Kidney (tissue), 13 donors: ENCODE measurements at regions not wholly inside any gene's neighbourhood (a gene's known extent, or its start where the extent isn't known, plus 50 kb on each side); places are given as distances from the start of the nearest gene placed in this dataset.

Experiments used
- DNase-seq, 5 donors: peaks; one replicate each; pipeline ENCODE4 v3.0.0-alpha.2; 2013 to 2020
- FAIRE-seq: peaks from 2 replicates; lab custom pipeline; 2012; peaks lifted over from hg19 to GRCh38; lab: Jason Lieb, UNC
- H3K27ac ChIP-seq, 2 donors: one replicate each; pipeline ENCODE4 v1.7.0; 2013; ENCODE audit warnings: low read depth in 2 of 2, low read length in 2 of 2, inconsistent platforms in 1 of 2
- H3K27me3 ChIP-seq: one replicate; pipeline ENCODE4 v1.7.1; 2013; ENCODE audit warnings: low read length, inconsistent platforms; ENCODE audit not compliant: control insufficient read depth, insufficient read depth
- H3K36me3 ChIP-seq, 3 donors: one replicate each; pipeline versions ENCODE4 v1.7.0 to v1.7.1; 2013; ENCODE audit warnings: low read length in 3 of 3, control low read depth in 1 of 3, inconsistent platforms in 1 of 3; ENCODE audit not compliant: insufficient read depth in 3 of 3, control insufficient read depth in 2 of 3
- H3K4me1 ChIP-seq, 3 donors: one replicate each; pipeline versions ENCODE4 v1.7.0 to v1.7.1; 2013; ENCODE audit warnings: low read length in 3 of 3, inconsistent platforms in 1 of 3, low read depth in 1 of 3; ENCODE audit not compliant: control insufficient read depth in 2 of 3, insufficient read depth in 2 of 3
- H3K4me3 ChIP-seq, 3 donors: one replicate each; pipeline versions ENCODE4 v1.7.0 to v1.8.1; 2013; ENCODE audit warnings: low read length in 3 of 3, control low read depth in 1 of 3, inconsistent platforms in 1 of 3
- H3K9ac ChIP-seq, 3 donors: one replicate each; pipeline versions ENCODE4 v1.7.0 to v1.7.1; 2013; ENCODE audit warnings: low read length in 3 of 3, control low read depth in 1 of 3, inconsistent platforms in 1 of 3
- H3K9me3 ChIP-seq, 3 donors: one replicate each; pipeline versions ENCODE4 v1.7.0 to v1.7.1; 2013; ENCODE audit warnings: low read length in 3 of 3, control low read depth in 1 of 3, inconsistent platforms in 1 of 3; ENCODE audit not compliant: control insufficient read depth in 2 of 3, insufficient read depth in 1 of 3
- intact Hi-C: fragments of 100-400 bp; cut with DNase I; formaldehyde crosslinking; loops from one replicate; pipeline ENCODE4 v1.11.1; 2022
- TF ChIP-seq, protein P1 (sequence below): IDR thresholded peaks from 3 replicates; pipeline ENCODE4 v1.5.1; 2012; ENCODE audit warnings: mild to moderate bottlenecking, moderate library complexity, borderline replicate concordance; ENCODE audit not compliant: insufficient read depth; ENCODE audit errors: extremely low read depth
- donor health status: control.
- donor health status: control.
- donor health status: control.
- donor health status: control.
- donor health status: control.
- donor health status: DM: yes; HTN: yes; CAD: no.
- donor health status: Normal renal cell carcinoma (clear cell type).

DNA sequence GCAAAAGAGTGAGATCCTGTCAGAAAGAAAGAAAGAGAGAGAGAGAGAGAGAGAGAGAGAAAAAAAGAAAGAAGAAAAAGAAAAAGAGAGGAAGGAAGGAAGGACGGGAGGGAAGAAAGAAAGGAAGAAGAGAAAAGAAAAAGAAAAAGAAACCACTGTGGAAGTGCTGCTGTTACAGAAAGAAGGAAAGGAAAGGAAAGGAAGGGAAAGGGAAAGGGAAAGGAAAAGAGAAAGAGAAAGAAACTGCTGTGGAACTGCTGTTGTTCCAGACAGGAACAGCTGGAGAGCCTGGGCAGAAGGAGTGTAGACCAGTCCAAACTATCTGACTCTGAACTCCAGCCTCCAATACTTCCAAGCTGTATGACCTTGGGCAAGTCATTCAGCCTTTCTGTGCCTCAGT, 220.7 kb upstream of the WWC1 start:
- DNase-seq (no peak), FAIRE-seq (no peak)
- H3K4me3 ChIP-seq = no peak overlapping the region
- H3K36me3 ChIP-seq = no peaks in the 10 kb centered on the region
- H3K4me1 ChIP-seq = peaks cover 0 to 4% (median 0%) of the 10 kb centered on the region in 3 donors
- intact Hi-C loops = no loop called here
- H3K9ac ChIP-seq = no peak overlapping the region
- H3K27ac ChIP-seq = no peak overlapping the region
- TF ChIP-seq, protein P1, sequence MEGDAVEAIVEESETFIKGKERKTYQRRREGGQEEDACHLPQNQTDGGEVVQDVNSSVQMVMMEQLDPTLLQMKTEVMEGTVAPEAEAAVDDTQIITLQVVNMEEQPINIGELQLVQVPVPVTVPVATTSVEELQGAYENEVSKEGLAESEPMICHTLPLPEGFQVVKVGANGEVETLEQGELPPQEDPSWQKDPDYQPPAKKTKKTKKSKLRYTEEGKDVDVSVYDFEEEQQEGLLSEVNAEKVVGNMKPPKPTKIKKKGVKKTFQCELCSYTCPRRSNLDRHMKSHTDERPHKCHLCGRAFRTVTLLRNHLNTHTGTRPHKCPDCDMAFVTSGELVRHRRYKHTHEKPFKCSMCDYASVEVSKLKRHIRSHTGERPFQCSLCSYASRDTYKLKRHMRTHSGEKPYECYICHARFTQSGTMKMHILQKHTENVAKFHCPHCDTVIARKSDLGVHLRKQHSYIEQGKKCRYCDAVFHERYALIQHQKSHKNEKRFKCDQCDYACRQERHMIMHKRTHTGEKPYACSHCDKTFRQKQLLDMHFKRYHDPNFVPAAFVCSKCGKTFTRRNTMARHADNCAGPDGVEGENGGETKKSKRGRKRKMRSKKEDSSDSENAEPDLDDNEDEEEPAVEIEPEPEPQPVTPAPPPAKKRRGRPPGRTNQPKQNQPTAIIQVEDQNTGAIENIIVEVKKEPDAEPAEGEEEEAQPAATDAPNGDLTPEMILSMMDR = no peak
- no peaks in the 10 kb centered on the region for H3K27me3 ChIP-seq
- no peaks in the 10 kb centered on the region for H3K9me3 ChIP-seq

DNA sequence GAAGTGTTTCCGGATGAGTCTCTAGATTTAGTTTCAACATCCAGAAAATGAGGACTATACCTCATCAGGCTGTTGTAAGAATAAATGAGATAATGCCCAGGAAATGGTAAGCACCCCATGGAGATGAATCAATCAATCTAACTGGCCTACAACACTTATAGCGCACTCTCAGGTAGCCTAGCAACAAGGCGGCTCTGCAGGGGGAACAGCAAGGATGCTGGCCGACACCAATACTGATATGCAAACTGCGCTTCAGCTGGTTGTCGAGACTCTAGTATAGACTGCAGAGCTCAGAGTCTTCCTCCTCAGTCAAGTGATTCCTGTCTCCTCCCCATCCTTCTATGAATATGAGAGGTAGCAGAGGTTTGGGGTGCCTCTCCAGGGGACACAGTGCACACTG, 218.8 kb upstream of the WWC1 start:
- TF ChIP-seq, protein P1 = no peak
- no peak overlapping the region for H3K27ac ChIP-seq
- H3K36me3 ChIP-seq = no peaks in the 10 kb centered on the region
- intact Hi-C loops = no loop called here
- no peak overlapping the region for H3K4me3 ChIP-seq
- no peaks in the 10 kb centered on the region for H3K4me1 ChIP-seq
- no peaks in the 10 kb centered on the region for H3K27me3 ChIP-seq
- no peaks in the 10 kb centered on the region for H3K9me3 ChIP-seq
- DNase-seq (no peak), FAIRE-seq (no peak)
- H3K9ac ChIP-seq = no peak overlapping the region

DNA sequence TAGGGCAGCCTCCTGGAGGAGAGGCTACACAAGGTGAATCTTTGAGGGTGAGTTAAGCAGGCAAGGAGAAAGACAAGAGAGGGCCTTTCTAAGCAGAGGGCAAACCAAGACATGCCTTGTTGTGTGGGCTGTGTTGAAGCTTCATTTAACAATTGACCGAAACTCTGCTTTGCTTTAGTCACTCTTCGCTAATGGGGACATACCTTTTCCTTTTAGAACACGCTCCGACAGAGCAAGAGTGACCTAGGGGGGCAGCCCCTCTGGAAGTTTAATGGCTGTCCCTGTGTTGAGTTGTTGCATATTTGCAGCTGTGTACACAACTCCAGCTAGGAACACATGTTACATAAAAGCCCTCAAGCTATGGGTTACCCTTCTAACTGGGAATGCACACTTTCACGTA, 218.1 kb upstream of the WWC1 start:
- Histone ChIP-seq H3K4me1 (no peaks in the 10 kb centered on the region), H3K27ac (no peak overlapping the region), H3K36me3 (no peaks in the 10 kb centered on the region), H3K27me3 (no peaks in the 10 kb centered on the region), H3K4me3 (no peak overlapping the region), H3K9ac (no peak overlapping the region), H3K9me3 (no peaks in the 10 kb centered on the region)
- TF ChIP-seq, protein P1 = no peak
- intact Hi-C loops = no loop called here
- DNase-seq = no peak
- FAIRE-seq = no peak
